ENCODE measurements at regions not wholly inside any gene's neighbourhood (a gene's known extent, or its start where the extent isn't known, plus 50 kb on each side); places are given as distances from the start of the nearest gene placed in this dataset.

- TF ChIP-seq CTCF (IDR thresholded peaks at IDR 0.05; ENCODE audit: low read depth, low read length, poor library complexity, severe bottlenecking) (no peak), EZH2phosphoT487 (IDR thresholded peaks at IDR 0.05; ENCODE audit: borderline replicate concordance, low read length) (no peak)
Measured at GRCh38 chr5:5793242-5794117, 371.0 kb downstream of the ICE1 start.

Measured in DOHH2 (cell line).